RKO (cell line): ENCODE measurements at regions not wholly inside any gene's neighbourhood (a gene's known extent, or its start where the extent isn't known, plus 50 kb on each side); places are given as distances from the start of the nearest gene placed in this dataset.

ENCODE experiments used
- DNase-seq: peaks from one replicate; pipeline ENCODE4 v3.0.0-alpha.2; 2016; ENCODE audit warnings: low spot score

DNA sequence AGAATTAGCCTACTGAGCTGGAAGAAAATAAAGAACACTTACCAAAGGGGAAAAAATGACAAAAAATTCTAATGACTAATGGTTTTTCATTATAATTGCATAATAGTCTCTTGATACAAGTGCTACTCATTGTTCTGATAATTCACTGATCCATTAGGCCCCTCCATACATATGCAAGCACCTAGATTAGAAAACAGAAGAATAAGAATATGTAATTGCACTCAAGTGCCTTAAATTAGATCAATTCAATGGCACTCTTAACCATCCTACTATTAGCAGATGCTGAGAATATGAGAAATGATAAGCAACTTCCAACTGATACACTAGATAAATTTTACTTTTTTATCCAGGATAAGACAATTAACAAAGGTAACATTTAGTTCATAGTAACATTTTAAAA is 440.9 kb upstream of the C9orf72 start:
- no peak for DNase-seq

GRCh38 chr9:28024676-28025075 is 451.4 kb upstream of the C9orf72 start:
- DNase-seq: no peak

- no peak for DNase-seq
Measured at GRCh38 chr9:28025186-28025585, 451.9 kb upstream of the C9orf72 start.

GRCh38 chr9:28031521-28032267 is 458.4 kb upstream of the C9orf72 start:
- DNase-seq: no peak

DNA sequence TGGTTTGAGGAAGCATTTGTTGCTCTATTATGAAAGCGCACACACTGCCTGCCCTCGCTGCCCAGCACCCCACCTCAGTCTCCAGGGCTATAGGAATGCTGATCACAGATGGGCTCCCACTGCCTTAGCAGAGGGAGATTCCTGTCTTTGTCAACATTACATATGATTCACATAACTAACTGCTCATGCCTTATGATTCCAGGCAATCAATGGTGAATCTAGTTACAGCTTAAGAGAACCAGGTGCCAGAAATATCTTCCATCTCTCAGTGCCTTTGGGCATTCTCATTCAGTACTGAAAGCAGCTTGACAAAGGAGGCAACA is 458.9 kb upstream of the C9orf72 start:
- DNase-seq: no peak

DNA sequence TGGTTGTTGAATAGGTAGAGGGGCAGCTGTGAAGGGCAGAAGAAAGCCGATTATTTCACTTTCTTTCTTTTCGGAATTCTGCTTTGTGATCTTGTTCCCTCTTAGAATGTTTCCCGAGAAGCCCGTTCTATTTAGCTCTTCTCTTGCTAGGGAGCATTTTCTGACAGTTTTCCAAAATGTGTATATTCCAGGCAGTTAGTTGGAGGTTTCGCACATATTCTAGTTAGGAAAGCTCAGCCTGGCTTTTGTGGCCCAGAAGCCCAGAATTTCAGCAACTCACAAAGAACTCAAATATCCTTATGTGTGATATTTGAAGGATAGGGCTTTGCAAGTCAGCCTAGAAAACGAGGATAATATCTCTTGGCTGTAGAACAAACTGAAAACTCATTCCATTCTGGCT is 461.0 kb upstream of the C9orf72 start:
- no peak for DNase-seq

GRCh38 chr9:28037968-28038367 is 464.7 kb upstream of the C9orf72 start:
- DNase-seq: no peak

- DNase-seq: no peak
Measured at GRCh38 chr9:28045051-28045450, 471.8 kb upstream of the C9orf72 start.

- no peak for DNase-seq
Measured at GRCh38 chr9:28050046-28050445, 476.8 kb upstream of the C9orf72 start.

DNA sequence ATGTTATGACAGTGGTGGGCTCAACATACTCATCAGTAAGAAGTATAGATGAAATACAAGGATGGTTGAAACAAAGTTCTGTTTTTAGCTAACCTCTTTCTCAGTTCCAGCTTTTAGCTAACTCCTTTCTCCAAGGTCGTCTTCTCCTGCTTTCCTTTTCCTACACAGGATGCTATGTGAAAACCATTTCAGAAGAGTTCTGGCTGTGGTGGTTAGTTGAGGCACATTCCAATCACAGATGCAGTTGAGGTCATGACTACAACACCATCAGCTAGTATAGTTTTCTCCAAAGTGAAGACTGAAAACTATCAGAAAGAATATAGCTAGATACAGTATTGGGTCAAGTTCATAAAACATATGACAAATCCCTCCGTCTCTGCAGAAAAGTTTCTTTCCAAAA is 477.7 kb upstream of the C9orf72 start:
- DNase-seq: no peak

- DNase-seq: no peak
Measured at GRCh38 chr9:28051559-28052503, 478.6 kb upstream of the C9orf72 start.

GRCh38 chr9:28053096-28053777 is 480.0 kb upstream of the C9orf72 start:
- DNase-seq: no peak

GRCh38 chr9:28056006-28056405 is 482.7 kb upstream of the C9orf72 start:
- no peak for DNase-seq

DNA sequence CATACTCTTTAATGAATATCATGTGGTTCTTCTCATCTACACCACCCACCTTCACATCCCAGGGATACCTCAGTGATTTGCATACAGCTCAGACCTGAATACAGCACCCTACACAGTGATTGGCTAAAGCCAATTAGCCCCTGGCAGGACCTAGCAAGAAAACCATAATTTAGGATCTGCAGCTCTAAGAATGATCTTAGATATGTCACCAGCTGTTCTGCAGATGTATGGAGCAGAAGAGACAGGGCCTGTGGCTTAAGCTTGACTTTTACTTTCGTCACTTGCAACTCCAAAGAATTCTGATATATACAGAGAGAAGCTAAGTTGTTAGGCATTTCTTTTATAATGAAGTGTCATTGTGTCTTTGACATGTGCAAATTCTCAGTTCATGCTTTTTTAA is 483.2 kb upstream of the C9orf72 start:
- DNase-seq: no peak

- DNase-seq: no peak
Measured at GRCh38 chr9:28059192-28059591, 485.9 kb upstream of the C9orf72 start.

GRCh38 chr9:28064241-28064815 is 491.0 kb upstream of the C9orf72 start:
- DNase-seq: no peak

- peak; percentile 69 for DNase-seq
Measured at GRCh38 chr9:28073270-28073669, 500.0 kb upstream of the C9orf72 start.

DNA sequence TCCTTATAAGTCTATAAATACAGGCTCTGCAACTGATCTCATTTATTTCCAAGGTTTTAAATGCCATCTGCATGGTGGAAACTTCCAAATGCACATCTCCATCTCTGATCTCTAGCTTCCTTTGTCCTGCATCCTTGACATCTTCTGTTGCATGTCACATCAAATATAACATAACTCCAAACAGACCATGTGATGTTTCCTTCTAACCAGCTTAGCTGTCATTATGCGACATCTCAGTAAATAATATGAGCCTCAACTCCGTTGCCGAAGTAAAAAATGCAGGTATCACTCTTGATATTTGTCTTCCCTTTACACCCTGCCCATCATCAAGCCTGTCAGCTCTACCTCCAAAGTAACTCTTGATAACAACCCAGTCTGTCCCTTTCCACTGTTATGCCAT is 506.4 kb upstream of the C9orf72 start:
- DNase-seq: no peak

DNA sequence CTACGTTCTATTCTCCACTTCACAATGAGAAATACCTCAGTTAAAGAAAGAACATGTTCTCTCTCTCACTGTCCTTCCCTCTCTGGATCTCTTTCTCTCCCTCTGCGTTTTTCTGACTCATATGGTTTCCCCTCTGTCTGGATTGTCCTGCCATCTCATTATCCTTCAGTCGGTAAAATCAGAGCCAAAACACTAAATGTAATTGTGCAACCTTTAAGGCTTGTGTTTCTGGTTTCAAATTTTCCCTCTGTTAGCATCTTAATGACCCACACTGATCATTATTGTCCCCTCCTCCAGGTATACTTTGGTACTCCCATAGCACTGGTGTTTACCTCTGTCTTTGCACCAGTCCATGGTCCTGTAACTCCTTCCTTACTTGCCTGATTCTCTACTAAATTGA is 509.4 kb upstream of the C9orf72 start:
- DNase-seq: no peak

DNA sequence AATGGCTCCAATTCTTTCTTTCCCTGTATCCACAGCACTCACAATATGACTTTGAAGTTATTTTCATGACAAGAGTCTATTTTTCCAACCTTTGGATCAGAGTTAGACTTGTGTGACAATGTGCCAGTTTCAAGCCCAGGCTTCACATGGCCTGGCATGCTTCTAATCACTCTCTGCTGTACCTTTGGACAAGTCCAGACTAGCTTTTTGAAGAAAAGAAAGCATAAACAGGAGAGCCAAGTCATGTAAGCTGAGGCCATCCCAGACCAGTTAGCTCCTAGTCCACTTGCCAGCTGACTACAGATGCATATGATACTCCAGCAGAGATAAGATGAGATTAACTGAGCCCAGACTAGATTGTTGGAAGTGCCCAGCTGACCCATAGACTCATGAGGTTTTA is 513.6 kb upstream of the C9orf72 start:
- no peak for DNase-seq

DNA sequence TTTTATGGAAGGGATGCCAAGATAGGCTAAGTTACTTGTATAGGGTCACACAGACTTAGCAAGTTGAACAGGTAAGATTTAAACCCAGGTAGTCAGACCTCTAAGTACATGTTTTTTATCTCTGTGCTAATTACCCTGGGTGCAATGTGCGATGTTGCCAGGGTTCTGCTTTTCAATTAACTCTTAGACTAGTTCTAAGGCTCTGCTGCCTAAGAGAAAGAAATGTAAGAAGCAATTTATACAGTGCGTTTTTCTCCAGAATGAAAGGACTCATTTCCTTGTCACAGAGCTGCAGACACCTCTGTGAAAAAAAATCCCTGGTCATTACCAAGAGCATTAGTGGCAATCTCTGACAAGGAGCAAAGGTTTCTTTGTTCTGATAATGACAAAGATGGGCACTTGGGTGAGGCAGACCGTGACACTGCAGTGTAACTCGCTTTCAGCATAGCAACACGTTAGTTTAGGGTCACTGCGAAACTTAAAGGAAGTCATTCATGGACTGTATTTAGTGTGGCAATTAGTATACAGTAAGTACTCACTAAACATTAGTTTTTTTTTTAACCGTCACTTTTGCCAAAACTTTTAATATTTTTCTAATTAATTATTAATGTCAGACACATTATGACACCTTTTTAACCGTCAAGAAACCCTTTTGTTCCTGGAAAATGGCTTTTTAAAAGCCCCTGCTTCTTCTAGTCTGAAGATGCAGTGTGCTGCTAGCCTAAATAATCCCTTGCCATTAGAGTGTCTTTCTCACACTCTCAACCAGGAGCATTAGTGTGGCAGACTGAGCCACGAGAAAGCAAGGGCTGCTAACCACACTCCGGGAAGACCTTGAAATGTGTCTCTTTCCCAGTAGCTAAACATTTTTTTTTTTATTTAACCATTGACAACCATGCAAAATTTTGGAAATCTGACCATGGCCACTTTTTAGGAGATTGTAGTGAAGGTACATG is 520.0 kb upstream of the C9orf72 start:
- DNase-seq: no peak
